Ecto neural progenitor cell (in vitro differentiated cells): ENCODE measurements at regions not wholly inside any gene's neighbourhood (a gene's known extent, or its start where the extent isn't known, plus 50 kb on each side); places are given as distances from the start of the nearest gene placed in this dataset.

Experiments
- DNase-seq: peaks from one replicate; pipeline ENCODE4 v3.0.0-alpha.2; 2018; ENCODE audit warnings: low spot score

DNA sequence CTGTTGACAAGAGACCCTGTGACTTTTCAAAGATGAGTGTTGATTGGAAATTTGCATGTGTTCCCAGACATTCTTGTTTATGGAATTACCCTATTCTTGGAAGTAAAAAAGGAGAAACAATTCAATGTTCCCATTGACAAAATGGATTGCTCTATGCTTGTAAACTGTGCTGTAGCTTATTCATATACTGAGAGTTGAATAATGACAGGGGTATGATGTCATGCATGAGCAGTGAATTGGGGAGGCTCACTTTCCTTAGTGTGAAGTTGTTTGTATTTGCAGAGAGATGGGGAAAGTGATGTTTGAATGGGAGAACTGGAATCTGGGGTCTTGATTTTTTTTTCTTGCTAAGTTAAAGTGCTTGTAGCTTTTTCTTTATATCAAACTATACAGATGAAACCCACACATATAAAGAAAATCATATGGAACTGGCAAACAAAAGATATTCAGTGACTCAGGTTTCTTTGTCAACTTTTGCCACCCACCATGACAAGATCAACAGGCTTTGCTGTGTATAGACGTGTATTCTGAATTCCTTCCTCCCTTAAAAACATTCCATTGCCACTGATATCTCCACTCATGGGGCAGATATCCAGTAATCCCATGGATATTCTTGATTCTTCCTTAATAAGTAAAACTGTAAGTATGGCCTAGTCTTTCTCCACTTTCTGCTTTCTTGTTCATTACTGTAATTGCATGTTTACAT, 97.8 kb upstream of the JAG1 start:
- no peak for DNase-seq

DNA sequence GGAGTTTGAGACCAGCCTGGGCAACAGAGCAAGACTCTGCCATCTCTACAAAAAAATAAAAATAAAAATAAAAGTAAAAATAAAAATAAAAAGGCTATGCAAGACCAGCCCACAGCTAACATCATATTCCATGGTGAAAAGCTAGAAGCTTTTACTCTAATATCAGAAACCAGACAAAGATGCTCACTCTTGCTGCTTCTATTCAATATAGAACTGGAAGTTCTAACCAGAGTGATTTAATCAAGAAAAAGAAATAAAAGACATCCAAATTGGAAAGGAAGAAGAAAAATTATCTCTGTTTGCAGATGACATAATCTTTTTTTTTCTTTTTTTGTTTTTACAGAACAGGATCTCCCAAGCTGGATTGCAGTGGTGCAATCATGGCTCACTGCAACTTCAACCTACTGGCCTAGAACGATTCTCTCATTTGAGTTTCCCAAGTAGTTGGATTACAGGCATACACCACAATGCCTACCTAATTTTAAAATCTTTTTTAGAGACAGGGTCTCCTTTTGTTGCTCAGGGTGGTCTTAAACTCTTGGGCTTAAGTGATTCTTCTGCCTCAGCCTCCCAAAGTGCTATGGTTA, 100.7 kb upstream of the JAG1 start:
- DNase-seq, result no peak

DNA sequence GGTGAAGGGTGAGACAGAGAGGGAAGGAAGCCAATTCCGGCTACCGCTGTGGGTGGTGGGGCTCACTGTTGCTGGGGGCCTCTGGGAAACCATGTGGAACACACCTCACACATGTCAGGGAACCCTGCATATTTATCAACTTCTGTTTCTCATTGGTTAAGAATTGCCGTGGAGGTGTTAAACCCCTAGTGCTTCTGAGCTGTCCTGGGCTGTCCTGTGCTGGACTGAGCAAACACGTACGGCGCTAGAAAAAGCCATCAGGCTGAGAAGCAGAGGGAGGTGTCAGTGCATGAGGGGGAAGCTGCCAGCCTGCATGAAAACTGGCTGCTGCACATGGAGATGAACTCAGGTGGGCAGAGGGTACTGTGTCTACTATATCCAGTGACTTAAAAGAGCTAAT, 103.9 kb upstream of the JAG1 start:
- no peak for DNase-seq

DNA sequence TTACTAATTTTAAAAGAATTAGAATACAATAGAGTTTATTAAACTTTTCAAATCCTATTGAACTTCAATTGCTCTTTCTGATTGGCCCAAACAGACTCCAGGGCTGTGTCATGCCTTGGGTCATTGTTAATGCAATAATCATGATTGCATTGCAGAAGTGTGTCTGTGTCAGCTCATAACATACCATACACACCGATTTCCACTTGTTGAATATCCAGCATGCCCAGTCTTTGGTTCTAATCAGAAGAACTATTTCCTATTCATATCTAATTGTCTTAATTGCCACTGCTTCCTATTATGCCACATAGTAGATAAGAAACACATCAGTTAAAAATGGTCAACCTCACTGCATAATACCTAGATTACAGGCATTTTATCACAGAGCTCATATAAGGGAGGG, 106.1 kb upstream of the JAG1 start:
- no peak for DNase-seq

DNA sequence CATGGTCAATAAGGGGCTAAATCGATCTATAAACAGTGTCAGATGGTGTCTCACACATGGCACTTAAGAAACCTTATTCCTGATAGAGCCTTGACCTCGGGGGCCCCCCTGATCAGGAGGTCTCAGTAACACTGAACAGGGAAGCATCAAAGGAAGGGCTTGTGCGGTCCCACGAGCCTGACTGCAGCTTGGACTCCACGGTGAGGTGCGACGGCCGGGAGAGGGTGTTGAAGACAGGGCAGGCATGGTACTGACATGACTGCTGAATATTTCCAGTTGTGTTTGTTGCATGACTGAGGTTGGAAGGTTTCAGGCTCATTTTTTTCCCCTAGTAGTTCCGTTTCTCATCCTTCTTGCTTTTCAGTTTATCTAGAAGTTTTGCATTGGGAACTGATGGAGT, 107.1 kb upstream of the JAG1 start:
- DNase-seq, result no peak

DNA sequence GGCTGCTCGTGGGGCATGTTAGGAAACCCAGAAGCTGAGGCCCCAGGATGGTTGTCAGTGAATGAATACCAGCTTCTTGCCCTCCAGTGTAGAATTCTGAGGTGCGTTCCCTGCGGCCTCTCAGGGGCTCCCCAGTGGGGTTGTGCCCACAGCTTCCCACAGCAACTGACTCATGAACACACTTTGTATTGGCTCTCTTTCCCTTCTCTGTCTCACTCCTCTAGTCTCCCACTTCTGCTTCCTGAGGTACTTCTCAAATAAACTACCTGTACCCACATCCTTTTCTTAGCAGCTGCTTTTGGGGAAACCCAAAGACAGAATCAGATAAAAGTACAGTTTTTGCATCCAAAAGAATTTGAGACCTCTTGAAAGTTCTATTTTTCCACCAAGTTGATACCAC, 107.7 kb upstream of the JAG1 start:
- DNase-seq, result no peak

DNA sequence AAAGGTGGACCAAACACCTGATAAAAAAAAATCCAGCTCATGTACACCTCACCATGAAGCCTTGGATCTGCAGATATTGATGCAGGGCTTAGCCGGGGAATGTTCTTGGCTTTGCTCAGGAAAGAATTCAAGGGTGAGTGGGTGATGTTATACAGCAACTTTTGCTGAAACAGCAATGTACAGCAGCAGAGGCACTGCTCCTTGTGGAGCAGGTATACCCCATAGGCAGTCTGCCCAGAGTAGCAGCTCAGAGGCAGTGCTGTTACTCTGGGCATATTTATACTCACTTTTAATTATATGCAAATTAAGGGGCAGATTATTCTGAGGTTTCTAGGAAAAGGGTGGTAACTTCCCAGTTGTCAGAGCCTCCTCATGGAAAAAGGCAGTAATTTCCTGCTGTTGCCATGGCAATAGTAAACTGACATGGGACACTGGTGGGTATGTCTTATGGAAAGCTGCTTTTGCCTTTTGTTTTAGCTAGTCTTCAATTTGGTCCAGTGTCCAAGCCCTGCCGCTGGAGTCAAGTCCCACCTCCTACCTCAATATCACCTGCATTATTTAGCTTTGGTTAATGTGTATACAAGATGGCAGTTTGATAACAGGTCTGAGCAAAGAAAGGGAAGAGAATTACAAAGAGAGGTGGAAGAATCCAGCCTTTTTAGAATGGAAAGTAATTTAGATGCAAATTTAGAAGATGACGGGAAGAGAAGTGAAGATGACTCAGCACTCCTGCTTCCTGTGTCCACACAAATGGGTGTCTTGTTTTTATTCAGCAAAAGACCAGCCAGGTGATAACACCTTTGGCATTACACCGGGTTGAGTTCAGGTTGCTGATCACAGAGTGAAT, 110.1 kb upstream of the JAG1 start:
- no peak for DNase-seq

DNA sequence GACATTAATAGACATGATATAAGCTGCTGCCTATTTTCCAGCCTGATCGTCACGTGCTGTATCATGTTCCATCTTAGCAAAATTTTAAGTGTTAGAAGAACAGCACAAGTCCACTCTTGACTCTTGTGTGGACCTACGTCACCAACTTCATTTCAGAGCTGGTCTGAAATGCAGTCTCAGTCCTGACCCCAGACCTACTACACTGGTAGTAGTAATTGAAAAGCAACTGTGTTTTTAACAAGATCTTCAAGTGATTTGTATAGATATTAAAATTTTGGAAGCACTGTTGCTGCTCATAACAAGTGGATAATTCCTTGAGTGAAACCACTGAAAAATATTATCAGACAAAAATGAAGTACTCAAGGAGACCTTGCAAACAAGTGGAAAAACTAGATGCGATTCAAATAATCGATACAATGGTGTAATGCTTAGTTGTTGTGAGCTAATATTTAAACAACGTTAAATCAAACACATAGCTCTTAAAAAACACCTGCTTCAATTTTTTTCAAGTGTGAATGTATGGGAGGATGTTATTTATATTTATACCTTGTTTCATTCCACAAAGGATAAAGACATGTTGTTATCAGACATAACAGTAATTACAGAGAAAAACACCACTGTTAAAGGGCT, 110.9 kb upstream of the JAG1 start:
- DNase-seq, result no peak

DNA sequence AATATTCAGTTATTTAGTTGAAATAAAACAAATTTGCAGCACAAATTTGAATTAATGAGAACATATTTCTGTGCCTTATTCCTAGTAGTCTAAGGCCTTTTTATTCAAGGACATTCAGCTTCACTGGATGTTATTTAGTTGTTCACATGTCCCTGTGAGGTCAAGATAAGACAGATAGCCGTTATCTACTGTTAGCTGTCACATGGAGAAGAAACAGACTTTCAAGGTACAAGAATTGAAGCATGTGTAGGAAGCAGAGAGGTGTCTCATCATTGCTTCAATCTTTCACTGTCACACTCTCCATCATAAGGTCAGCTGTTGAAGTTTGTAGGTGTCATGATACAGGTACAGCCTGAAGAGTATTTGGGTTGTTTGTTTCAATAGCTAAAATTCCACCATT, 112.9 kb upstream of the JAG1 start:
- DNase-seq, result no peak

DNA sequence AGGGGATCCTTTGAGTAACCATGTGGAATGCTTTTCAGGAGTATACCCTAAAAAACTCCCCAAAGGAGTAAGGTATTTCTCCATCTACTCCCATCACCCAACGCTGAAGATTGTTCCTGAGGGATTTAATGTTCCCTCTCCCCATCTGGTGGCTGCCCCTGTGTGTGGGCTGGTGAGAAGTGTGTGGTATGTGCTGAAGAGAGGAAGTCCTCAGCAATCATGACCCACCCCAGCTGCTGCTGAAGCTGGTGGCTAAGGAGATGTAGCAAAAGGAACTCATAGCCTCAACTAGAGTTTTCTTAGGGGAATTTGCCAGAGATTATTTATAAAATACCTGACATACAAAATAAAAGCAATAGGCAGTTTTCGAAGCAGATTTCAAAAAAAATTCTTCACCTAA, 114.3 kb upstream of the JAG1 start:
- no peak for DNase-seq

DNA sequence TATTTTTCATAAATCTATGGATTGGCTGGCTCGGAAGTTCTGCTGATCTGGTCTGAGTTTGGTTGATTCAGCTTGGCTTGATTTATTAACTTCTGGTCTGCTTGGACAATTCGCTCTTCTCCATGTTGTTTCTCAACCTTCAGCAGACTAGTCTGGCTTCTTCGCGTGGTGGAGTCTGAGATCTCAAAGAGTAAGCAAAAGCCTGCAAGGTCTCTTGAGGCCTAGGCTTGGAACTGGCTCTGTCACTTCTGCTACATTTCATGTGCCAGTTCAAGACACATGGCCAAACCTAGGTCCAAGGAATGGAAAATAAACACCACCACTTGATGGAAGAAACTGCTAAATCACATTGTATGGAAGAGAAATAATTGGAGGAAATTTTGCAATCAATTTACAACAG, 115.1 kb upstream of the JAG1 start:
- DNase-seq, result no peak

DNA sequence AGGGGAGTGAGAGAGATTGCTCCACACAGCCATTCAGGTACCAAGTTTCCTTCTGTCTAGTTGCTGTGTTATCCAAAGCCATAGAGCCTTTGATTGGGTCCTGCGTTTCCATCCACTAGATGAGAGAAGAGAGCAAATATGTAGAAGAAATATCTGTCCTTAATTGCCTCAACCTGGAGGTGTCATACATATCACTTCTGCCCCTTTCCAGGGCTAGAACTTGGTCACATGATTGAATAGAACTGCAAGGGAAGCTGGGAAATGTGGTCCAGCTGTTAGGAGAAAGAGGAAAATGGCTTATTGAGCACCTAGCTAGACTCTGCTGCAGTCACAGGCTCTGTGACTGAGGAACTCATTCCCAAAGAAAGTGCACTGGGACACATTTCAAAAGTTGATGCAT, 115.6 kb upstream of the JAG1 start:
- DNase-seq, result no peak

DNA sequence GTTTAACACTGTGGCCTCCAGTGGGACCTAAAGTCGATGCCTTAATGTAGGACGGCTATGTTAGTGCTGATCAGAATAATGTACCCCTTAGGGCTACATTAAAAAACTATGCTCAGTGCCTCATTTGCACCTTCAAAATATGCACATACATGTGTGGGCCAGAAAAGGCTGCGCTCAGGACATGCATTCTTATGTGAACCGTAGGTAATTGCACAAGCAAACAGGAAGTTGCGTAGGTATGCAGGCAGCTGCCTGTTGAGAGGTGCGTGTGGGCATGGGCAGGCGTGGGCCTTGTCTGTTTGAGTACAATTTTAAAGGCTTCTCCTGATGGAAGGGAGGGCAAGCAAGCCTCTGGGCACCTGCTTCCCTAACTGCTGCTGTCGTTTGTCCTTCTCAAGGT, 116.2 kb upstream of the JAG1 start:
- no peak for DNase-seq

DNA sequence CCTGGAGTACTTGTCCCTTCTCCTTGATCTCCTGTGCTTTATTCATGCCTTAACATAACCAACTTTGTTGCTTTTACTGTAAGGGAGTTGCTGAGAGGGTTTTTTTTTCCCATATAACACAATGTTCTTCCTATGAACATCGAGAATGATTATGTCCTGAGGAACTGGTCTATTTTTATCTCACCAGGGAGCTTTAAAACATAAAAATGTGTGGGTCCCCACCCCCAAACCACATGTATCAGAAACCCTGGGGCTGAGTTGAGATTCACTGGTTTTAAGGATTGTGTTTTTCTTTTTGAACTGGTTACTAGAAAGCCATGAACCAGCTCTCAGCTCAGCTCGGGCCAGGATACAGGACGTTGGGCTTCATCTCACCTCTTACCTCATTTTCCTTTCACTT, 118.5 kb upstream of the JAG1 start:
- DNase-seq, result no peak

DNA sequence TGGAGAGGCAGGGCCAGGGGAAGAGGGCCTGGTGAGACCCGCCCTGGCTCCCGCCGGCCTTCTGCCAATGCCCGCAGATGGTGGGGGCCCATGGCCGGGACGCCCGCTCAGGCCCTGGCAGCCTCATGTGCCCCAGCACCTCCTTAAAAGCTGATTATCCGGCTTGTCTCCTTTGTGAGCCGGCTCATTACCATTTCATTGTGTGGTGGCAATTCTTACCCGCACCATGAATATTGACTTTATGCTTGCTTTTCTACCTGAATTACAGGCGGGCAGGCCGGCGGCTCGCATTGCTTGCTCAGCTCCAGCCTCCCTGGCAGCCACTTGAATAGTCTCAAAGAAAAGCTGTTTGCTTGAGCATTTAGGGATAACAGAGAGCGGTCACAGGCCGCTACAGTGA, 120.0 kb upstream of the JAG1 start:
- no peak for DNase-seq

DNA sequence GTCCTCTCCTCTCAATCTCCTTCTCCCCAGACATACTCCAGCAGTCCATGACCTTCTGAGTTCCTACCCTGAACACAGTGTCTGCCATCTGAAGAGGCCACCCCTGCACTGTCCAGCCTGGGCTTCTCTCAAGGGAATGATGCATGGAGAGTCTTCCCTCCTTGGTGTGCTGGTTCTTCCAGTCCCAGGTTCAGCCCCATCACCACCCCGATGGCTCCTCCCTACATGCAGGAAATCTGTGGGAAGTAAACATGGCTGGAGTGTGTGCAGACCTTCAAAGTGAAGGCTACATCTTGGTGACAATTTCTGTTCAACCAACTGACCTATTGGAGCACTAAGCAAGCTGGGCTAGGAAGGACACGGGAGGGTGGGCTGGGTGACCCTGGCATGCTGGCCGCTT, 121.0 kb upstream of the JAG1 start:
- no peak for DNase-seq

DNA sequence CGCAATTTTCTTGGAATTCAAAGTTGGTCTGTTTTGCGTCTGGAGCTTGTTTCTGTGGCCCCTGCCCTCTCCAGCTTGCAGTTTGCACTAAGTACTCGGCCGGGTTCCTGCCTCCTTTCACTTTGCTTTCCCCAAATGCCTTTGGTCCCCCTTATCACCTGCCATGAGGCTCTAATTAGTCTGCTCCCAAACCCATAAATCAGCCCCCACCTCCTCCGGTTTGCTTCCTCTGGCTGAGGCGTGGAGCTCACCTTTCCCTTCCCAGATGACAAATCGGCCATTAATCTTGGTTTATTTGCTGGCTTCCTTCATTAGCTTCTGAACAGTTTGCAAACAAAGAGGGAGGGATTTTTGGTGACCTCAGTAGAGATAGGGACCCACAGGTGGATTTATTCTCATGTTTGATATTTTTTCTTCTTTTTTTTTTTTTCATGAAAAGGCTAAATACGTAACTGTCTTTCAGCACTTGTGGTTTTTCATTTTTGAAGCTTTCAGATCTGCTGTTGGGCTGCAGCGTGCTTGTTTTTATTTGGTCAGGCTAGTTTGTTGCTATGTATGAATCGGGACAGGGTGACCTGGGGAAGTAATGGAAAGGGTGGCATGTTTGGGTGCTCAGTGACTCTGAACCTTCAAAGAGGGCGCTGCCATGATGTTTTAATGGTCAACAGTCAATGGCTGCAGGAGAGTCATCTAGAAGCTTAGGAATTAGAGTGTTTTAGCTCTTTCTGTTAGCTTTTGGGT, 121.7 kb upstream of the JAG1 start:
- no peak for DNase-seq

DNA sequence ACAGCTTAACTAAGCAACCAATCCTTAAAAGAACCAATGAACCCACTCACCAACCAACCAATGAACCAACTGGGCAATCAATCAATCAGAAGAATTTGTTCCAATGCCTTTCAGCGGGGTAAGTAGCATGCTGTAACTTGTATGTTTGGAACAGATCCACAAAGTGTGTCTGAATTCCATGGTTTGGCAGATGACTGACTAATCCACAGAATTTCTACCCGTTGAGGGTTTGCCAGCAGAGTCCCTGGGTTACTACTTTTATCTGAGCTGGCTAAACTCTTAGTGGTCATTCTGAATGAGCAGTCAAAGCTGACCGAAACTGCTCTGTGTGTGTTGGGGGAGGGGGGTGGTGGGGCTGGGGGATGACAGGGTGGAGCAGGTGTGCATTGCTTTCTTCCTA, 125.0 kb upstream of the JAG1 start:
- no peak for DNase-seq

DNA sequence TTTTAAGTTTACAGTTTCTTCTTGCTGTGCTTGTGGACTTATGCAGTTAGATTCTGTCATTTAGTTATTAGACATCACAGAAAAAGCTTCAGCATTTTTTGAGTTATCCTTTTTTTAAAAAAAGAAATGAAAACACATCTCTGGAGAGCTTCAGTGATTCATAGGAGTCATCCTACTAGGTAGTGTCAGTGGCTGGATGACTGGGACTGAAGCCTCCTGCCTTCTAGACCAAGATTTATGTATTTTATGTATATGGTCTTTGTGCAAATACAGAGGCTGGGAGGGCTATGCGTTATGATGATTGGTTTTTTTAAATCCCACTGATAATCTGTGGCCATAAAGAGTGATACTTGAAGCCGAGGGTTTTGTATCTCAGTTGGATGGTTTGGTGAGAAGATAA, 125.9 kb upstream of the JAG1 start:
- no peak for DNase-seq

DNA sequence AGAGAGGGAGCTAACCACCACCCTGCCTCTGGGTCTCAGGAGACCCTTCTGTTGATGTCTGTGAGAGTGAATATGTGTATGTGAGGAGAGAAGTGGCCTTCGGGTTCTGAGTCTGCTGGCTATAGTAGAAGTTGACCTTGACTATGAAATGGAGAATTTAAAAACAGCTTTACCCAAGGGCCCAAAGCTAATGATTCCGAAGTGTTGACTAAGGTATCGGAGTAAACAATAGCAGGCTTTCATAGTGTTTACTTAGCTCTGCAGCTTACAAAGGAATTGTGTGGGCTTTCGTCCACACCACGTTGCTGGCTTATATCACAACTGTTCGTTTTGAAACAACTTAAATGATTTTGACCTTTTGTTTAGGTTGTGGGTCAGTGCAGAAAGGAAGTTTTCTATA, 126.5 kb upstream of the JAG1 start:
- no peak for DNase-seq

DNA sequence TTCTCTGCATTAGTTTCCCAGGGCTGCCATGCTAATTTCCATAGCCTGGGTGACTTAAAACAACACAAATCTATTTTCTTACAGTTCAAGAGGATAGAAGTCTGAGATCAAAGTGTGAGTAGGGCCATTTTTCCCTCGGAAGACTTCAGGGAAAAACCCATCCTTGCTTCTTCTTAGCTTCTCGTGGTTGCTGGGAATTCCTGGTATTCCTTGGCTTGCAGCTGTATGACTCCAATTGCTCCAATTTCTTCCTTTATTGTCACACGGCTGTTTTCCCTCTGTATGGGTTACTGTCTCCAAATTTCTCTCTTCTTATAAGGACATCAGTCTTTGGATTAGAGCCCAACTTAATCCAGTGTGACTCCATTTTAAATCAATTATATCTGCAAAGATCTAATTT, 128.4 kb upstream of the JAG1 start:
- DNase-seq, result no peak

DNA sequence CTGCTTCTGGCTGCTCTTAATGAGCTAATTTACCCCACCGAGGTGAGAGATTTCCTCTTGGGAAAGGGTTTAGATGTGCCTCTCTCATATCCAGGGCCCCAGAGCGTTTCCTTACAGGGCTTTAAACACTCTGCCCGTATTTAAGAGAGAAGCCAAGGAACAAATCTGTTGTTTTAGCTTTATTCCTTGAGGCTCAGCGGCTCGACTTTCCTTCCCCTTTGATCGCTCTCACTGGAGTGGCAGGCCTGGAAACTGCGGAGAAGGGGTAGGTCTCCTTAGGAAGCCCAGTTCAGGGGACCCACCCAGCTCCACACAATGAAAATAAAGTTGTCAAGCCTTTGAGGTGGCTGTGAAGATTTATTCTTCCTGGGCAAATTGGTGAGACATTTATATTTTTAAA, 132.0 kb upstream of the JAG1 start:
- DNase-seq, result no peak
